SU-DHL-6 (cell line): ENCODE measurements at regions not wholly inside any gene's neighbourhood (a gene's known extent, or its start where the extent isn't known, plus 50 kb on each side); places are given as distances from the start of the nearest gene placed in this dataset.

Source experiments
- EZH2phosphoT487 ChIP-seq: fragments of 200-600 bp; sonication (generic), shearing (Covaris generic); conservative IDR thresholded peaks from 2 replicates; pipeline ENCODE4 v1.6.1; 2018; ENCODE audit warnings: mild to moderate bottlenecking, antibody characterized with exemption, low read length, moderate library complexity, mixed read lengths
- TF ChIP-seq, protein P1 (sequence below): fragments of 200-600 bp; sonication (generic); IDR thresholded peaks from one replicate; pipeline ENCODE4 v1.5.1; 2017; ENCODE audit warnings: antibody characterized with exemption, mild to moderate bottlenecking, low read length, moderate library complexity; ENCODE audit not compliant: insufficient read depth, poor library complexity, severe bottlenecking

DNA sequence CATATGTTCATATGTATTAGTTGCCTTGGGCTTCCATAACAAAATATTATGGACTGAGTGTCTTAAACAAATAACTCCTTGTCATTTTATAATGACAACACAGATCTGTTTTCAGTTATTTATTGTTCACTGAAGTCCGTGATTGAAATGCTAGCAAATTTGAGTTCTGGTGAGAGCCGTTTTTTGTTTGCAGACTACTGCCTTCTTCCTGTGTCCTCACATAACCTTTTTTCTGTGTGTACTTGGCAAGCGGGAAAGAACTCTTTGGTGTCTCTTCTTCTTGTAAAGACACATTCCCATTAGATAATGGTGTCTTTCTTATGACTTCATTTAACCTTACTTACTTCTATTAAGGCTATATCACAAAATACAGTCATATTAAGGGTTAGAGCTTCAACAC, 482.9 kb upstream of the EYS start:
- TF ChIP-seq, protein P1, sequence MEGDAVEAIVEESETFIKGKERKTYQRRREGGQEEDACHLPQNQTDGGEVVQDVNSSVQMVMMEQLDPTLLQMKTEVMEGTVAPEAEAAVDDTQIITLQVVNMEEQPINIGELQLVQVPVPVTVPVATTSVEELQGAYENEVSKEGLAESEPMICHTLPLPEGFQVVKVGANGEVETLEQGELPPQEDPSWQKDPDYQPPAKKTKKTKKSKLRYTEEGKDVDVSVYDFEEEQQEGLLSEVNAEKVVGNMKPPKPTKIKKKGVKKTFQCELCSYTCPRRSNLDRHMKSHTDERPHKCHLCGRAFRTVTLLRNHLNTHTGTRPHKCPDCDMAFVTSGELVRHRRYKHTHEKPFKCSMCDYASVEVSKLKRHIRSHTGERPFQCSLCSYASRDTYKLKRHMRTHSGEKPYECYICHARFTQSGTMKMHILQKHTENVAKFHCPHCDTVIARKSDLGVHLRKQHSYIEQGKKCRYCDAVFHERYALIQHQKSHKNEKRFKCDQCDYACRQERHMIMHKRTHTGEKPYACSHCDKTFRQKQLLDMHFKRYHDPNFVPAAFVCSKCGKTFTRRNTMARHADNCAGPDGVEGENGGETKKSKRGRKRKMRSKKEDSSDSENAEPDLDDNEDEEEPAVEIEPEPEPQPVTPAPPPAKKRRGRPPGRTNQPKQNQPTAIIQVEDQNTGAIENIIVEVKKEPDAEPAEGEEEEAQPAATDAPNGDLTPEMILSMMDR: no peak
- TF ChIP-seq EZH2phosphoT487: no peak
